NCI-H2227 (cell line): ENCODE measurements at regions not wholly inside any gene's neighbourhood (a gene's known extent, or its start where the extent isn't known, plus 50 kb on each side); places are given as distances from the start of the nearest gene placed in this dataset.
A peak's percentile ranks its signal among the peaks of the same experiment; 100 is the strongest.
"Not testable (repeated sequence)": the region's sequence is repeated elsewhere in the genome, so short reads cannot be mapped to it uniquely, and the experiment has no call there.

Experiments
- DNase-seq: peaks from one replicate; lab custom pipeline; 2025; ENCODE audit not compliant: unreplicated experiment; lab: John Stamatoyannopoulos, UW

DNA sequence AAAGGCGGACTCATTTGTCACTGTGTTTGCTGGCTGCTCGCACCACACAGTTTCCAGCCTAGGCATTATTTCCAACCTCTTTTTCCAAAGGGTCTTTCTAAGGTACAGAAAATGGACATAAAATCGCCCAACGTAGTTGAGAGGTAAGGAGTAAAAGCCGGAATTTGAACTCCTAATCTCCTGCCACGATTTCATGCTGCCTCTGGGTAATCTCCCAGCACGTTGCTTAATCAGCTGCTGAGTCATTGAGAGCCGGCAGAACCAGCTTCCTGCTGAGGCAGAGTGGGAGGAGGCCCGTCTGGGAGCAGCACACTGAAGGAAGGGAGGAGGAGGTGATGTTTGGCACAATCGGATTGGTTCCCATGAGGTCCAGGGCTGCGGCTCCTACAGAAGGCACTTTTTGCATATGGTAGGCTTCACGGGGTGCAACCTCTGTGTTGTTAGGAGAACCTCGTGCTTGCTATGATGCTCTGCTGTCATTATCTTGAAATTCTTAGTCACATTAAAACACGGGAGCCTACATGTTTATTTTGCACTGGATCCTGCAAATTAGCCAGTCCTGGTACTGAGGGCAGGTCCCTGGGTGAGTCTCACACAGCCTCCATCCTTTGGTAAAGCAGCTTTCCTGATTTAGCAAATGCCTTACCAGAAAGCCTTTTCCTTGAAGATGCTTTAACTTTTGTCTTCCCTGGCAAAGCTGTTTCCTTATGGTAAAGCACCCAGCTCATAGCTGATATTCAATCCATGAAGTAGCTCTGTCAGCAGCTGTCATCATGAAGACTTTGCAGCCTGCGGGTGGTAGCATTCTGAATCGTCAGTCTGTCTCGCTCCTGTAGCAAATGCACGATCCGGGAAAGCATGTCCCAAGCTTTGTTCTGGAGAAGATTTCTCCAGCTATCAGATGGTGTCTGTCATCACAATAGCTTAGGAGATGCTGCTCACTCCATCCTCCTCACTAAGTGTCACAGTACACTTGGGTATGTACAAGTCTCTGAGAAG lies 191.6 kb upstream of the MSX2 start:
- peak; percentile 71 for DNase-seq

DNA sequence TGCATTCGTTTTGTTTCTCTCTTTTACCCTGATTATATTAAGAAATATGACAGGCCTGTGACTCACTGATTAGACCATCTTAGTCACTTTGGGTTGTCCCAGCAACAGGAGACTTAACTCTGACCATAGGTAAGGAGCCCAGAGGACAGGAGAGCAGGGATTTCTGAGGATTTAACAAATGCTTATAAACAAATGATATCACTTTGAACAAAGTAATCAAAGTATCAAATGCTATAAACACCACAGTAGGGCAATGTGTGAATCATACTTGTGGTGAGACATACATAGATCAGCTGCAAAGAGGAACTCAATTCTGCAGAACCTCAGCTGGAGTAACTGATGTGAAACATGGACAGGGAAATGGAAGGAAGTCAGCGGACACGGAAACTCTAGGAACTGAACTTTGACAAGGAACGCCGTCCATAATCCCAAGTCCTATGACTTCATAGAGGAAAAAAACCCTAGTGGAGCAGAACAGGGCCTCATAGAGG lies 190.6 kb upstream of the MSX2 start:
- DNase-seq = no peak

GRCh38 chr5:174535669-174536068 lies 188.7 kb upstream of the MSX2 start:
- no peak for DNase-seq

GRCh38 chr5:174539823-174540222 lies 184.6 kb upstream of the MSX2 start:
- not testable (repeated sequence) for DNase-seq

DNA sequence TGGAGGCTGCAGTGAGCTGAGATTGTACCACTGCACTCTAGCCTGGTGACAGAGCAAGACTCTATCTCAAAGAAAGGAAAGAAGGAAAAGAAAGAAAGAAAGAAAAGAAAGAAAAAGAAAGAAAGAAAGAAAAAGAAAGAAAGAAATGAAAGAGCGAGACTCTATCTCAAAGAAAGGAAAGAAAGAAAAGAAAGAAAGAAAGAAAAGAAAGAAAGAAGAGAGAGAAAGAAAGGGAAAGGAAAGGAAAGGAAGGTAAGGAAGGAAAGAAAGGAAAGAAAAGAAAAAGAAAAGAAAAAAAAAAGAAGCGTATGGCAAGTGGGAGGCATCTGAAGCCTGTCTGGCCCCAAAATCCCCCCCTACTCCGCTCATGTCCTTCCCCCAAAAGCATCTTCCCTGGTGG lies 182.3 kb upstream of the MSX2 start:
- no peak for DNase-seq

- no peak for DNase-seq
These were observed 181.9 kb upstream of the MSX2 start for GRCh38 chr5:174542471-174542870.

GRCh38 chr5:174545926-174546325 lies 178.5 kb upstream of the MSX2 start:
- no peak for DNase-seq

DNA sequence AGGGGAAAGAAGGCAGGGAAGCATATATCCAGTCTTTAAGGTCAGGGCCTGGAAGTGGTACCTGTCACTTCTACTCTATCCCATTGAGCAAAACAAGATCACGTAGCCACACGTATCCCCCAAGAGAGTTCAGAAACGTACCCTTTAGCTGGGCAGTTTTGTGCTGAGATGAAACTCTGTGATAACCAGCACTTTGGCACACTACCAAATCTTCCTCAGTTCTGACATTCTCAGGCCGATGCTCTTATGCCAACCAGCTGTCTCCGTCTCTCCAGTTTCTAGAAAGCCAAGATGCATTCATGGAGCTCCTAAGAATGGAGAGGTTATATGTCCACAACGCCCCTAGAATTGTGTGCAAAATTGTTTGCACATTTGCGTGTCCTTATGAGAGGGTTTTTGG lies 176.6 kb upstream of the MSX2 start:
- no peak for DNase-seq

GRCh38 chr5:174549254-174549653 lies 175.1 kb upstream of the MSX2 start:
- DNase-seq = no peak

DNA sequence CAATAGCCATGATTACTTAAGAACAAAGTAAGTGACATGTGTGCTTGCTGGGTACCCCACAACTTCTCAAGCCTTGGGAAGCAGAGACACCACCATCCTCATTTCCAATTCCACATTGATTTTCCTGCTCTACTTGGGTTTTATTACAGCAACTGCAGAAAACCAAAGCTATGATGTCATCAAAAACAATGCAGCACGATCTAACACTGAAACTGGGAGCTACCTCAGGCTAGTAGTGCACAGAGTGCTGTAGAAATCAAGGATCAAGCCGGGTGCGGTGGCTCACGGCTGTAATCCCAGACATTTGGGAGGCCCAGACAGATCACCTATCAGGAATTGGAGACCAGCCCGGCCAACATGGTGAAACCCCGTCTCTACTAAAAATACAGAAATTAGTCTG lies 174.4 kb upstream of the MSX2 start:
- no peak for DNase-seq

- no peak for DNase-seq
These were observed 172.0 kb upstream of the MSX2 start for GRCh38 chr5:174552428-174552827.

DNA sequence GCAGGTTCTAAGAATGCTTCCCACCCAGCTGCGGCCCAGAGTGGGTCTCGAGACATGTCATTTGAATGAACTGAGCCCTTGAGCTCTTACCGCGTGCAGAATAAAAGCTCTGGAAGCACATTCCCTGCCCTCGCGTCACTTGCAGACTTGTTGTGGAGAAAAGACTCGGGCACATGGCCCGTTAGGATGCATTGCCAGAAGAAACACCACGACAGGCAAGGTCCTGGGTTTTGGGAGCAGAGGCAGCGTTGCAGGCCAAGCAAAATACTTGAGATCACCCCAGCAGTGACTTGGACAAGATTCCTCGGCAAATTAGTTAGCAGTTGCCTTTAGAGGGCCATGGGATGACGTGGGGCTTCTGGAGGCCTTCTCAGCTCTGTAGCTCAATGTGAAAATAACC lies 170.8 kb upstream of the MSX2 start:
- no peak for DNase-seq

GRCh38 chr5:174555726-174556125 lies 168.7 kb upstream of the MSX2 start:
- DNase-seq = no peak

DNA sequence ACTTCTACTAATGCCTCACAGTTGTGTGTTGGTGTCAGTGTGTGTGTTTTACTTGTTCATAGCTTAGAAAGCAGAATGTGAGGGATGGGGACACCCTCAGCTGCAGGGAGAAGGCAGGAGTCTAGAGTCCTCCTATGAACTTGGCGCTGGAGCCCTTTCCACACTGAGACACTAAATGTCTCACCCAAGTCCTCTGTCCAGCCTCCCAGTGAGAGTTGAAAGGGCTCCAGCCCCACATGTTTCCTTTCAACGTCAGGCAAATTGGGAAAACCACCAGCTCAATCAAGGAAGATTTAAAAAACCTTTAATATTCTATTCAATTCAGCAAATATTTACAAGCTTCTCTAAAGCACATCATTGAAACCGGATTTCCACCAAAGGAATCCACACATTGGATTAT lies 167.6 kb upstream of the MSX2 start:
- DNase-seq = no peak

DNA sequence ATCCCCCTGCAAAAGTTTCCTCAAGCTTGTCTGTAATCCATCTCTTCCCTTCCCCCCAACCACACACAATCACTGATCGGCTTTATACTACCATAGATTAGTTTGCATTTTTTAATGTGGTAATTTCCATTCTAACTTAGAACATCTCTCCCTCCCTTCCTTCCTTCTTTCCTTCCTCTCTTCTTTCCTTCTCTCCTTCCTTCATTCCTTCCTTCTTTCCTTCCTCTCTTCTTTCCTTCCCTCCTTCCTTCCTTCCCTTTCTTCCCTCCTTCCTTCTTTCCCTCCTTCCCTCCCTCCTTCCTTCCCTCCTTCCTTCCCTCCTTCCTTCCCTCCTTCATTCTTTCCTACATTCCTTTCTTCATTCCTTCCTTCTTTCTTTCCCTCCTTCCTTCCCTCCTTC lies 166.2 kb upstream of the MSX2 start:
- DNase-seq = no peak

DNA sequence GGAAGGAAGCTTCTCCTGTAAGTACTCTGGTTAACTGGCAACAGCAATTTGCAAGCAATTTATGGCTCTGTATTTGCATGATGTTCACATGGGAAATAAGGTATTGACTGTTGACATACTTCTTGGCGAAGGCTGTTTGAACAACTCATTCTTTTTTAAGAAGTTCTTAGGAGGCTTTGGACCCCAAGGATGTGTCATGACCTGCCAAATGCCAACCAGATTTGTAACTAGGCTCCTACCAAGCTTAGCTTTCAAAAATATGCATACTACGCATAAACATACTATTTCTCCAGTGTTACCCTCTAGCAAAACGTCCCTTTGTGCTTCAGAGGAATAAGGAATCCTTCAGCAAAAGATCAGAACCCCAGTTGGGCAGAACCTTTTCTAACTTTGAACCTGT lies 165.2 kb upstream of the MSX2 start:
- no peak for DNase-seq

DNA sequence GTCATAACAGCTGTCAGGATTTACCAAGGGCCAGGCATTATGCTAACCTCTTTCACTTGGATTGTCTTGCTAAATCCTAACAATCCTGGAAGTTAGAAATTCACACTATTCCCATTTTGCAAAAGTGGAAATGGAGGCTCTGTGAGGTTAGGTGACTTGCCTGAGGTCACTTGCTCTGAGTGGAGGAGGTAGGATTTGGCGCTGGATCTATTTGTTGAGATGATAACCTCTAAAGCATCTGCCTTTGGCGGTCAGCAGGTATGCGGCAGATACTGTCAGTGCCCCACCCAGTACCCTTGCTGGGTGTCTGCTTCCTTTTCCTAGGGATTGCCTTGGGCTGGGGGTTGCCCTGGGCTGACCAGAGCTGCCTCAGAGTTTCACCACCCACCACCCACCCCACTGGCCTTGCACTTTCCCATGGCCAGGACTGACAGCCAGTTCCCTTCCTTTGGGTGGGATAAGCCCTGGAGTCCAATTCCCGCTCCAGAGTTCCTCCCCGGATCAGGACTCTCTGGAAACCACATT lies 164.8 kb upstream of the MSX2 start:
- no peak for DNase-seq

- DNase-seq = no peak
These were observed 163.5 kb upstream of the MSX2 start for GRCh38 chr5:174560861-174561260.

- DNase-seq = not testable (repeated sequence)
These were observed 161.3 kb upstream of the MSX2 start for GRCh38 chr5:174563040-174563439.

DNA sequence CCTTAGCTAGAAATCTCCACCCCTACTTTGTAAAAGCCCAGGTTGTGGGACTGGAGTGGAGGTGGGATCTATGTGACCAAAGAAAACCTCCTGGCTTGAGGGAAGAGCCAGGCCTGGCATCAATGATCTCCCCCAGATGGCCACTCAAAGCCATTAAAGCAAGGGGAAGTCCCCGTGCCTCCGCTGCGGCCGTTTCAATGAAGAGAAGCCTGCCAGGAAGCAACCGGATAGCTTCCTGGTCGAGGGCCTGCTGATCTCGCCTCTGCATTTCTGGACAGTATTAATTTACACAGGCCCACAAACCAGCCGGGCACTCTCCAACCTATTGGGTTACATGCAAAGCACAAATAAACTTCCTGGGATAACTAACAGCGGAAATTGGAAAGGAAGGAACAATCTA lies 160.5 kb upstream of the MSX2 start:
- DNase-seq = no peak

GRCh38 chr5:174567506-174568141 lies 156.8 kb upstream of the MSX2 start:
- DNase-seq = no peak

GRCh38 chr5:174570662-174571061 lies 153.7 kb upstream of the MSX2 start:
- DNase-seq = no peak
